Aorta (tissue), 5 donors: ENCODE measurements at regions not wholly inside any gene's neighbourhood (a gene's known extent, or its start where the extent isn't known, plus 50 kb on each side); places are given as distances from the start of the nearest gene placed in this dataset.

ENCODE experiments used
- ATAC-seq: fragments of 200-7000 bp; cut with Tn5 transposase; one replicate; pipeline ENCODE4 v1.9.1; 2022; ENCODE audit warnings: moderate library complexity; ENCODE audit not compliant: low FRiP score
- DNase-seq, 2 donors: peaks; one replicate each; pipeline ENCODE4 v3.0.0-alpha.2; 2020
- H3K27ac ChIP-seq, 2 donors: one replicate each; pipeline ENCODE4 v1.5.1; 2013; ENCODE audit warnings: low read length in 2 of 2, mild to moderate bottlenecking in 2 of 2, moderate library complexity in 2 of 2, control low read depth in 1 of 2, inconsistent platforms in 1 of 2, low read depth in 1 of 2
- H3K27me3 ChIP-seq, 2 donors: one replicate each; pipeline ENCODE4 v1.6.1; 2013; ENCODE audit warnings: control low read depth in 1 of 2, low read length in 1 of 2, mild to moderate bottlenecking in 1 of 2, moderate library complexity in 1 of 2; ENCODE audit not compliant: insufficient read depth in 2 of 2, control insufficient read depth in 1 of 2
- H3K36me3 ChIP-seq, 2 donors: one replicate each; pipeline ENCODE4 v1.6.1; 2013; ENCODE audit warnings: control low read depth in 1 of 2, low read length in 1 of 2, mild to moderate bottlenecking in 1 of 2; ENCODE audit not compliant: insufficient read depth in 2 of 2, control insufficient read depth in 1 of 2
- H3K4me1 ChIP-seq, 2 donors: one replicate each; pipeline ENCODE4 v1.6.1; 2013; ENCODE audit warnings: low read length in 2 of 2, control low read depth in 1 of 2, mild to moderate bottlenecking in 1 of 2, moderate library complexity in 1 of 2; ENCODE audit not compliant: insufficient read depth in 2 of 2, control insufficient read depth in 1 of 2
- H3K4me3 ChIP-seq, 2 donors: one replicate each; pipeline ENCODE4 v1.5.1; 2013; ENCODE audit warnings: low read length in 2 of 2, control low read depth in 1 of 2, mild to moderate bottlenecking in 1 of 2
- H3K9me3 ChIP-seq: one replicate; pipeline ENCODE4 v1.6.1; 2013; ENCODE audit warnings: mild to moderate bottlenecking, low read length; ENCODE audit not compliant: control insufficient read depth
- WGBS, 2 donors: extraction: QIAGEN DNeasy Blood & Tissue Kit; methylation state at CpG; one replicate each; pipeline ENCODE4 v1.1.7; 2013; 5-methylcytosine and 5-hydroxymethylcytosine counted together
- intact Hi-C, 2 donors: fragments of 100-400 bp; cut with DNase I; formaldehyde crosslinking; loops; one replicate each; pipeline versions ENCODE4 v1.14.2 to v1.15.0; 2022
- donor health status: healthy with polysubstance abuse.
- donor health status: Bipolar disorder and iron deficiency.
- donor health status: DM: no; HTN: no; CAD: no.
- donor health status: DM: no; HTN: no; CAD: no.
- donor health status: DM: yes; HTN: yes; CAD: no.

GRCh38 chr14:76580399-76580798 lies 180.9 kb upstream of the VASH1 start:
- WGBS, 2 donors = 81 to 84% methylated on average over 2 of the region's 2 CpGs
- no peaks in the 10 kb centered on the region for H3K9me3 ChIP-seq
- H3K4me3 ChIP-seq = no peak overlapping the region
- no peaks in the 10 kb centered on the region for H3K36me3 ChIP-seq
- intact Hi-C loops = no loop called here
- no peaks in the 10 kb centered on the region for H3K4me1 ChIP-seq
- ATAC-seq (no peak), DNase-seq (no peak)
- no peaks in the 10 kb centered on the region for H3K27me3 ChIP-seq
- no peak overlapping the region for H3K27ac ChIP-seq

DNA sequence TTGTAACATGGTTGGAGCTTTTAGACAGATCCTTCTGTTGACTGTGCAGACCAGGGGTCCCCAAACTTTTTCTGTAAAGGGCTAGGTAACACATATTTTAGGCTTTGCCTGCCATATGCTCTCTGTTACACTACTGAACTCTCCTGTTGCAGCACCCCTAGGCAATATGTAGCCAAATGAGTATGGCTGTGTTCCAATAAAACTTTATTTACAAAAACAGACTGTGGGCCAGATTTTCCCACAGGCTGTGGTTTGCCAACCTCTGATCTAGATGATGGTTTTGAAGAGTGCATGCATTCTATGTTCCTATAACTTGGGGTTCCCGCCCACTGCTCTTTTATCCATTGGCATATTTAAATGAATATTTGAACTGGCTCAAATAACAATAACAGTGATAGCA lies 180.3 kb upstream of the VASH1 start:
- DNase-seq (no peak), ATAC-seq (no peak)
- Histone ChIP-seq H3K27ac (no peak overlapping the region), H3K27me3 (no peaks in the 10 kb centered on the region), H3K4me1 (no peaks in the 10 kb centered on the region), H3K9me3 (no peaks in the 10 kb centered on the region), H3K4me3 (no peak overlapping the region), H3K36me3 (no peaks in the 10 kb centered on the region)
- intact Hi-C loops = no loop called here
- WGBS, 2 donors = 96% methylated on average over 1 of the region's 1 CpG

GRCh38 chr14:76581592-76581991 lies 179.7 kb upstream of the VASH1 start:
- Histone ChIP-seq H3K4me3 (no peak overlapping the region), H3K27me3 (no peaks in the 10 kb centered on the region), H3K36me3 (no peaks in the 10 kb centered on the region), H3K27ac (no peak overlapping the region), H3K9me3 (no peaks in the 10 kb centered on the region), H3K4me1 (no peaks in the 10 kb centered on the region)
- DNase-seq = no peak
- intact Hi-C loops = no loop called here
- no peak for ATAC-seq
- 82 to 83% methylated on average over 1 of the region's 1 CpG for WGBS, 2 donors

DNA sequence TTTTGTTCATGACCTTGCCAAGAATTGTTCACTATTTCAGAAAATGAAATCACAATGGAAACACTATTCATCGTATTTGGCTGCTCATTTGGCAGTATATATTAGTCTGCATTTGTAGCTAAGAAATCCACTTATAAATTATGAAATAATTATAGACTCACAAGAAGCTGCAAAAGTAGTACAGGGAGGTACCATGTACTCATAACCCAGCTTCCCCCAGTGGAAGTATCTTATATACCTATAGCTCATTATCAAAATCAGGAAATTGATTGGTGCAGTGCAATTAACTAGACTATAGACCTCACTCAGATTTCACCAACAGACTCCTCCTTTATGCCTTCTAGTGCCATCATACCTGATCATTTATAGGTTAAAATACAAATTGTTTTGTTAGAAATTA lies 178.8 kb upstream of the VASH1 start:
- intact Hi-C loops = no loop called here
- Histone ChIP-seq H3K36me3 (no peaks in the 10 kb centered on the region), H3K4me1 (no peaks in the 10 kb centered on the region), H3K9me3 (peaks cover 1% of the 10 kb centered on the region), H3K27ac (no peak overlapping the region), H3K4me3 (no peak overlapping the region), H3K27me3 (no peaks in the 10 kb centered on the region)
- DNase-seq = no peak
- ATAC-seq = no peak
- 58 to 72% methylated on average over 1 of the region's 1 CpG for WGBS, 2 donors

- WGBS, 2 donors = 18 to 60% methylated on average over 1 of the region's 1 CpG
- Histone ChIP-seq H3K4me1 (no peaks in the 10 kb centered on the region), H3K27ac (no peak overlapping the region), H3K9me3 (peaks cover 3% of the 10 kb centered on the region), H3K36me3 (no peaks in the 10 kb centered on the region), H3K4me3 (no peak overlapping the region), H3K27me3 (no peaks in the 10 kb centered on the region)
- ATAC-seq = no peak
- DNase-seq = no peak
- intact Hi-C loops = no loop called here
Measured at GRCh38 chr14:76583174-76583573, 178.1 kb upstream of the VASH1 start.

GRCh38 chr14:76583805-76584204 lies 177.5 kb upstream of the VASH1 start:
- peaks cover 3% of the 10 kb centered on the region for H3K9me3 ChIP-seq
- no peaks in the 10 kb centered on the region for H3K27me3 ChIP-seq
- H3K4me1 ChIP-seq = no peaks in the 10 kb centered on the region
- DNase-seq (no peak), ATAC-seq (peak; percentile 35)
- WGBS, 2 donors = 70 to 82% methylated on average over 6 of the region's 6 CpGs
- intact Hi-C loops = no loop called here
- no peak overlapping the region for H3K4me3 ChIP-seq
- H3K36me3 ChIP-seq = no peaks in the 10 kb centered on the region
- H3K27ac ChIP-seq = no peak overlapping the region

GRCh38 chr14:76584271-76584702 lies 177.0 kb upstream of the VASH1 start:
- Histone ChIP-seq H3K36me3 (no peaks in the 10 kb centered on the region), H3K4me3 (no peak overlapping the region), H3K27me3 (no peaks in the 10 kb centered on the region), H3K4me1 (no peaks in the 10 kb centered on the region), H3K27ac (no peak overlapping the region), H3K9me3 (peaks cover 3% of the 10 kb centered on the region)
- 5 to 16% methylated on average over 9 of the region's 9 CpGs for WGBS, 2 donors
- ATAC-seq (peak; percentile 67), DNase-seq (no peak)
- intact Hi-C loops = no loop called here

DNA sequence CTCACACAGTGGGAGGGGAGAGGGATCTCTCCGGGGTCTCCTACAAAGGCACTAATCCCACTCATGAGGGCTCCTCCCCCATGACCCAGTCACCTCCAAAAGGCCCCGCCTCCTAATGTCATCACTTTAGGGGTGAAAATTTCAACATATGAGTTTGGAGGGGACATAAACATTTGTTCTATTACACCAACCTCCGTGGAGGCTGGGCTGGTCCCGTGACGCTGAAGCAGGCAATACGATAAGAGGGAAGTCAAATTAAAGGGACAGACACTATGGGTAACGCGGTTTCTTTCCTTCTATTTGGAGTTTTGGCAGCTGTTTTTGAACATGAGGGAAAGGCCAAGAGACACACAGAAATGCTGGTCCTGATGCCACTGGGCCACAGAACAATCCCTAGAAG lies 175.7 kb upstream of the VASH1 start:
- intact Hi-C loops = no loop called here
- peaks cover 3% of the 10 kb centered on the region for H3K9me3 ChIP-seq
- WGBS, 2 donors = 11 to 12% methylated on average over 8 of the region's 8 CpGs
- no peak overlapping the region for H3K27ac ChIP-seq
- H3K36me3 ChIP-seq = no peaks in the 10 kb centered on the region
- no peaks in the 10 kb centered on the region for H3K27me3 ChIP-seq
- H3K4me1 ChIP-seq = no peaks in the 10 kb centered on the region
- ATAC-seq = no peak
- H3K4me3 ChIP-seq = no peak overlapping the region
- no peak for DNase-seq

GRCh38 chr14:76589246-76589645 lies 172.0 kb upstream of the VASH1 start:
- H3K9me3 ChIP-seq = peaks cover 7% of the 10 kb centered on the region
- H3K27ac ChIP-seq = no peak overlapping the region
- no peak overlapping the region for H3K4me3 ChIP-seq
- ATAC-seq = no peak
- intact Hi-C loops = no loop called here
- no peak for DNase-seq
- 93 to 96% methylated on average over 4 of the region's 4 CpGs for WGBS, 2 donors
- H3K27me3 ChIP-seq = no peaks in the 10 kb centered on the region
- H3K36me3 ChIP-seq = no peaks in the 10 kb centered on the region
- H3K4me1 ChIP-seq = no peaks in the 10 kb centered on the region
